ENCODE measurements at regions not wholly inside any gene's neighbourhood (a gene's known extent, or its start where the extent isn't known, plus 50 kb on each side); places are given as distances from the start of the nearest gene placed in this dataset.

DNA sequence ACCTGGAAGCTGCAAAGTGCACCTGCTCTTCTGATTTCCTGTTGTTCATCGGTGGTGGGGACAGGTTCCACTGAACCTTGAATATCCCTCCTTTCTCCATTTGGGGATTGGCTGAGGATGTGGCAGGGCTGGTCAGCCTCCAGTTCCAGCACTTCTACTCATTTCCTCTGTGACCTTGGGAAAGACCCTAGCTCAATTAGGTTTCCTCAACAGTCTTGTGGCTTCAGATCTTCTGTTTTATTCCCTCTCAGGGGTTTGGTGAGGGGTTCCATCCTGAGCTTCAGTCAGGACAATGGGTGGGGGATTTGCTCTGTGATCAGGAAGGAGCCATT lies 317.1 kb upstream of the PROX1 start:
- TF ChIP-seq, protein P1, sequence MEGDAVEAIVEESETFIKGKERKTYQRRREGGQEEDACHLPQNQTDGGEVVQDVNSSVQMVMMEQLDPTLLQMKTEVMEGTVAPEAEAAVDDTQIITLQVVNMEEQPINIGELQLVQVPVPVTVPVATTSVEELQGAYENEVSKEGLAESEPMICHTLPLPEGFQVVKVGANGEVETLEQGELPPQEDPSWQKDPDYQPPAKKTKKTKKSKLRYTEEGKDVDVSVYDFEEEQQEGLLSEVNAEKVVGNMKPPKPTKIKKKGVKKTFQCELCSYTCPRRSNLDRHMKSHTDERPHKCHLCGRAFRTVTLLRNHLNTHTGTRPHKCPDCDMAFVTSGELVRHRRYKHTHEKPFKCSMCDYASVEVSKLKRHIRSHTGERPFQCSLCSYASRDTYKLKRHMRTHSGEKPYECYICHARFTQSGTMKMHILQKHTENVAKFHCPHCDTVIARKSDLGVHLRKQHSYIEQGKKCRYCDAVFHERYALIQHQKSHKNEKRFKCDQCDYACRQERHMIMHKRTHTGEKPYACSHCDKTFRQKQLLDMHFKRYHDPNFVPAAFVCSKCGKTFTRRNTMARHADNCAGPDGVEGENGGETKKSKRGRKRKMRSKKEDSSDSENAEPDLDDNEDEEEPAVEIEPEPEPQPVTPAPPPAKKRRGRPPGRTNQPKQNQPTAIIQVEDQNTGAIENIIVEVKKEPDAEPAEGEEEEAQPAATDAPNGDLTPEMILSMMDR (IDR thresholded peaks at IDR 0.05; ENCODE audit: low read length): no peak
- TF ChIP-seq EZH2 (IDR thresholded peaks at IDR 0.05; ENCODE audit: borderline replicate concordance, low read length): no peak

Measured in OCI-LY1 (cell line).